ENCODE measurements at regions not wholly inside any gene's neighbourhood (a gene's known extent, or its start where the extent isn't known, plus 50 kb on each side); places are given as distances from the start of the nearest gene placed in this dataset.

DNA sequence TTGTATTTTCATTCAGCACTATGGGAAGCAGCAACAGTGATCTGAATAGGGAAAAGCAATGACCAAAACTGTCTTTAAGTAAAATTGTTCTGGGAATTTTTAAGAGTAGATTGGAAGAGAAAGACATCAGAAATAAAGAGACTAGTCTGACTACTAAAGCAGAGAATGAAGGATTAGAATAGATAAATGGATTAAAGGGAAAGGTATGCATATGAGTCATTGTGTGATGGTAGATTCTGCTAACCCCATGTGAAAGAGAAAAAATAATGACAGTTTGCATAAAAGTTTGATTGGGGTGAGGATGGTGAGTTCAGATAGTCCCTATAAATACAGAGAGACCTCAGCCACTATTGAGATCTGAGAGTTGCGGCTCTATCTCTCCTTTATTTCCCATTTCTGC, 139.6 kb upstream of the DCC start:
- no peak for TF ChIP-seq CTCF (IDR thresholded peaks at IDR 0.05)
- H3K9me3 Mint-ChIP-seq, result no peaks in the 10 kb centered on the region
- POLR2A ChIA-PET, result no interaction called here

GRCh38 chr18:52200921-52201663, 138.9 kb upstream of the DCC start:
- Mint-ChIP-seq H3K4me1 (no peaks in the 10 kb centered on the region), H3K9me3 (no peaks in the 10 kb centered on the region), H3K27me3 (no peaks in the 10 kb centered on the region), H3K27ac (no peak overlapping the region), H3K4me3 (no peak overlapping the region), H3K36me3 (ENCODE audit: low read depth) (no peaks in the 10 kb centered on the region)
- no peak for TF ChIP-seq CTCF (IDR thresholded peaks at IDR 0.05)
- DNase-seq, result no peak
- POLR2A ChIA-PET, result no interaction called here
- ATAC-seq (ENCODE audit: low read depth), result no peak
- intact Hi-C loops (cut with micrococcal nuclease), result loop anchor here (10.0 kb wide), 1 partner anchor 64 kb away; no protein-coding TSS in a partner anchor
- CTCF ChIA-PET, result no interaction called here

More for the DNA sequence above, 139.6 kb upstream of the DCC start:
- no peak for DNase-seq
- no peaks in the 10 kb centered on the region for H3K4me1 Mint-ChIP-seq
- no peak overlapping the region for H3K4me3 Mint-ChIP-seq
- no peak overlapping the region for H3K27ac Mint-ChIP-seq
- CTCF ChIA-PET, result no interaction called here
- no peak for ATAC-seq (ENCODE audit: low read depth)
- no peaks in the 10 kb centered on the region for H3K27me3 Mint-ChIP-seq
- intact Hi-C loops (cut with micrococcal nuclease), result loop anchor here (10.0 kb wide), 1 partner anchor 64 kb away; no protein-coding TSS in a partner anchor
- no peaks in the 10 kb centered on the region for H3K36me3 Mint-ChIP-seq (ENCODE audit: low read depth)

- intact Hi-C loops (cut with micrococcal nuclease), result loop anchor here (10.0 kb wide), 1 partner anchor 56 kb away; no protein-coding TSS in a partner anchor
- Mint-ChIP-seq H3K4me3 (no peak overlapping the region), H3K27me3 (no peaks in the 10 kb centered on the region), H3K27ac (no peak overlapping the region), H3K4me1 (no peaks in the 10 kb centered on the region), H3K36me3 (ENCODE audit: low read depth) (no peaks in the 10 kb centered on the region), H3K9me3 (no peaks in the 10 kb centered on the region)
- ATAC-seq (ENCODE audit: low read depth), result no peak
- ChIA-PET POLR2A (no interaction called here), CTCF (no interaction called here)
- no peak for TF ChIP-seq CTCF (IDR thresholded peaks at IDR 0.05)
- no peak for DNase-seq
Observed at GRCh38 chr18:52208646-52209045, 131.4 kb upstream of the DCC start.

- Mint-ChIP-seq H3K36me3 (ENCODE audit: low read depth) (no peaks in the 10 kb centered on the region), H3K27ac (no peak overlapping the region)
- CTCF ChIA-PET, result no interaction called here
Observed at GRCh38 chr18:52216109-52216508, 123.9 kb upstream of the DCC start.

DNA sequence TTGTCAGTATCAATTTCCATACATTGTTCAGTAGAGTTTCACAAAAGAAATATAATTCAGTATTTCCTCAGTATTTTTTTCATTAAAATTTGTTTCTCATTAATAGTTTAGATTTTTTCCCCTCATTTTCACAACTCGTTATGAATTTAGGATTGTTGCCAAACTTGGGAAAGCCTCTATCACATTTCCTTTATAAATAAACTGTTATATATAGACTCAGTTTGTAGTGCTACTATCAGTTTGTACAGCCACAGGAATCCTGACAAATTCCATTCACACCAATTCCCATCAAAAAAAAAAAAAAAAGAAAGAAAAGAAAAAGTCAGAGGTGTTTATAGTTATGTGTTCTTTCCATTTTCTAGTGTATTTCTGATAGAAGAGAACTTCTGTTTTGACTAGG, 123.3 kb upstream of the DCC start:
- DNase-seq (no peak), ATAC-seq (ENCODE audit: low read depth) (no peak)
- no peaks in the 10 kb centered on the region for H3K4me1 Mint-ChIP-seq
- no peak overlapping the region for H3K27ac Mint-ChIP-seq
- no peaks in the 10 kb centered on the region for H3K27me3 Mint-ChIP-seq
- H3K9me3 Mint-ChIP-seq, result no peaks in the 10 kb centered on the region
- CTCF ChIA-PET, result no interaction called here
- no peaks in the 10 kb centered on the region for H3K36me3 Mint-ChIP-seq (ENCODE audit: low read depth)
- POLR2A ChIA-PET, result no interaction called here
- no peak for TF ChIP-seq CTCF (IDR thresholded peaks at IDR 0.05)
- no peak overlapping the region for H3K4me3 Mint-ChIP-seq
- intact Hi-C loops (cut with micrococcal nuclease), result no loop called here

More at GRCh38 chr18:52216109-52216508, 123.9 kb upstream of the DCC start:
- DNase-seq, result no peak
- intact Hi-C loops (cut with micrococcal nuclease), result no loop called here
- Mint-ChIP-seq H3K9me3 (no peaks in the 10 kb centered on the region), H3K27me3 (no peaks in the 10 kb centered on the region), H3K4me1 (no peaks in the 10 kb centered on the region), H3K4me3 (no peak overlapping the region)
- no peak for TF ChIP-seq CTCF (IDR thresholded peaks at IDR 0.05)
- ATAC-seq (ENCODE audit: low read depth), result no peak
- POLR2A ChIA-PET, result no interaction called here

Data from activated B cell treated with CpG ODN at 0.5 μM for 24 hours (primary cell).